ENCODE measurements at regions not wholly inside any gene's neighbourhood (a gene's known extent, or its start where the extent isn't known, plus 50 kb on each side); places are given as distances from the start of the nearest gene placed in this dataset.

GRCh38 chr21:38598413-38598812 is 100.1 kb upstream of the ERG start:
- TF ChIP-seq CTCF (IDR thresholded peaks at IDR 0.05) = no peak
- no peak for TF ChIP-seq POLR2A (IDR thresholded peaks at IDR 0.05)
